IMR-90 (cell line): ENCODE measurements at regions not wholly inside any gene's neighbourhood (a gene's known extent, or its start where the extent isn't known, plus 50 kb on each side); places are given as distances from the start of the nearest gene placed in this dataset.

Source experiments
- BHLHE40 ChIP-seq: fragments of 150-350 bp; IDR thresholded peaks from 2 replicates; pipeline ENCODE4 v1.6.1; 2016; ENCODE audit warnings: mild to moderate bottlenecking, low read depth, low read length
- CEBPB ChIP-seq: IDR thresholded peaks from 2 replicates; pipeline ENCODE4 v1.6.1; 2012; ENCODE audit warnings: low read depth, low read length, improper control_type of control experiment
- MXI1 ChIP-seq: IDR thresholded peaks from 2 replicates; pipeline ENCODE4 v1.6.1; 2012; ENCODE audit warnings: low read depth, mild to moderate bottlenecking, low read length, moderate library complexity, borderline replicate concordance
- POLR2A ChIP-seq: IDR thresholded peaks from 2 replicates; pipeline ENCODE4 v1.6.1; 2012; ENCODE audit warnings: mild to moderate bottlenecking, low read depth, low read length
- RAD21 ChIP-seq: IDR thresholded peaks from 2 replicates; pipeline ENCODE4 v1.6.1; 2012; ENCODE audit warnings: low read length, improper control_type of control experiment
- SMC3 ChIP-seq: fragments of 150-350 bp; IDR thresholded peaks from 2 replicates; pipeline ENCODE4 v1.6.1; 2016; ENCODE audit warnings: low read depth, mild to moderate bottlenecking, antibody characterized with exemption, low read length, moderate library complexity
- TF ChIP-seq, protein P1 (sequence below): conservative IDR thresholded peaks from 2 replicates; pipeline ENCODE4 v1.5.1; 2012; ENCODE audit warnings: mild to moderate bottlenecking, low read depth, low read length, improper control_type of control experiment
- TF ChIP-seq, protein P2 (sequence below): fragments of 150-350 bp; IDR thresholded peaks from 2 replicates; pipeline ENCODE4 v1.6.1; 2017; ENCODE audit warnings: mild to moderate bottlenecking, antibody characterized with exemption, low read length, low read depth

DNA sequence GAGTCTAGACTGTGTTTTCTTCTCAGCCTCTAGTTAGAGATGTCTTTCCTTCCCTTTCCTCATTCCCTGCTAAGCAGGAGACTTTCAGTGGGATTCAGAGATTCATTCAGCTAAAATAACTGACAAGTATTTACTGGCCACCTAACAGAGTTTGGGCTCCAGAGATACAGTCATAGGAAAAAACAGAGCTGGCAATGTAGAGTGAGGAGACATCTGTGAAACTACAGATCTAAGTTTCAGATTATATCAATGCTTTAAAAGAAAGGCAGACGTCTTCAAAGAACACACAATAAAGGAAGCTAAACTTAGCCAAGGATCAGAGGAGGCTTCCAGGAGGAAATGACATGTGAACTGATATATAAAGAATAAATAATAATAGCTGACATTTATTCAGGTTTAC, 355.6 kb upstream of the DDI1 start:
- TF ChIP-seq, protein P1, sequence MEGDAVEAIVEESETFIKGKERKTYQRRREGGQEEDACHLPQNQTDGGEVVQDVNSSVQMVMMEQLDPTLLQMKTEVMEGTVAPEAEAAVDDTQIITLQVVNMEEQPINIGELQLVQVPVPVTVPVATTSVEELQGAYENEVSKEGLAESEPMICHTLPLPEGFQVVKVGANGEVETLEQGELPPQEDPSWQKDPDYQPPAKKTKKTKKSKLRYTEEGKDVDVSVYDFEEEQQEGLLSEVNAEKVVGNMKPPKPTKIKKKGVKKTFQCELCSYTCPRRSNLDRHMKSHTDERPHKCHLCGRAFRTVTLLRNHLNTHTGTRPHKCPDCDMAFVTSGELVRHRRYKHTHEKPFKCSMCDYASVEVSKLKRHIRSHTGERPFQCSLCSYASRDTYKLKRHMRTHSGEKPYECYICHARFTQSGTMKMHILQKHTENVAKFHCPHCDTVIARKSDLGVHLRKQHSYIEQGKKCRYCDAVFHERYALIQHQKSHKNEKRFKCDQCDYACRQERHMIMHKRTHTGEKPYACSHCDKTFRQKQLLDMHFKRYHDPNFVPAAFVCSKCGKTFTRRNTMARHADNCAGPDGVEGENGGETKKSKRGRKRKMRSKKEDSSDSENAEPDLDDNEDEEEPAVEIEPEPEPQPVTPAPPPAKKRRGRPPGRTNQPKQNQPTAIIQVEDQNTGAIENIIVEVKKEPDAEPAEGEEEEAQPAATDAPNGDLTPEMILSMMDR, result no peak
- TF ChIP-seq CEBPB, result no peak
- TF ChIP-seq MXI1, result no peak
- TF ChIP-seq POLR2A, result no peak
- no peak for TF ChIP-seq SMC3
- TF ChIP-seq RAD21, result no peak
- TF ChIP-seq, protein P2, sequence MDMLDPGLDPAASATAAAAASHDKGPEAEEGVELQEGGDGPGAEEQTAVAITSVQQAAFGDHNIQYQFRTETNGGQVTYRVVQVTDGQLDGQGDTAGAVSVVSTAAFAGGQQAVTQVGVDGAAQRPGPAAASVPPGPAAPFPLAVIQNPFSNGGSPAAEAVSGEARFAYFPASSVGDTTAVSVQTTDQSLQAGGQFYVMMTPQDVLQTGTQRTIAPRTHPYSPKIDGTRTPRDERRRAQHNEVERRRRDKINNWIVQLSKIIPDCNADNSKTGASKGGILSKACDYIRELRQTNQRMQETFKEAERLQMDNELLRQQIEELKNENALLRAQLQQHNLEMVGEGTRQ, result no peak
- no peak for TF ChIP-seq BHLHE40
